ENCODE measurements at regions not wholly inside any gene's neighbourhood (a gene's known extent, or its start where the extent isn't known, plus 50 kb on each side); places are given as distances from the start of the nearest gene placed in this dataset.
"Not testable (repeated sequence)": the region's sequence is repeated elsewhere in the genome, so short reads cannot be mapped to it uniquely, and the experiment has no call there.

GRCh38 chr2:145012214-145012670, 492.3 kb upstream of the ZEB2 start:
- ATAC-seq, result no peak

- no peak for ATAC-seq
These were observed 490.7 kb upstream of the ZEB2 start for GRCh38 chr2:145010635-145011034.

- ATAC-seq, result no peak
These were observed 488.0 kb upstream of the ZEB2 start for GRCh38 chr2:145007960-145008263.

GRCh38 chr2:145007093-145007959, 487.4 kb upstream of the ZEB2 start:
- no peak for ATAC-seq

GRCh38 chr2:145002624-145003023, 482.7 kb upstream of the ZEB2 start:
- ATAC-seq, result no peak

- no peak for ATAC-seq
These were observed 480.5 kb upstream of the ZEB2 start for GRCh38 chr2:145000376-145000775.

- ATAC-seq, result no peak
These were observed 480.0 kb upstream of the ZEB2 start for GRCh38 chr2:144999936-145000335.

- no peak for ATAC-seq
These were observed 479.4 kb upstream of the ZEB2 start for GRCh38 chr2:144999071-144999875.

GRCh38 chr2:144998435-144998834, 478.5 kb upstream of the ZEB2 start:
- ATAC-seq, result no peak

GRCh38 chr2:144996225-144996795, 476.4 kb upstream of the ZEB2 start:
- ATAC-seq, result no peak

- no peak for ATAC-seq
These were observed 475.6 kb upstream of the ZEB2 start for GRCh38 chr2:144995482-144995881.

GRCh38 chr2:144990661-144991060, 470.7 kb upstream of the ZEB2 start:
- no peak for ATAC-seq

- no peak for ATAC-seq
These were observed 469.8 kb upstream of the ZEB2 start for GRCh38 chr2:144989579-144990270.

GRCh38 chr2:144988591-144988990, 468.7 kb upstream of the ZEB2 start:
- ATAC-seq, result no peak

- no peak for ATAC-seq
These were observed 466.8 kb upstream of the ZEB2 start for GRCh38 chr2:144986691-144987090.

- no peak for ATAC-seq
These were observed 464.1 kb upstream of the ZEB2 start for GRCh38 chr2:144984038-144984437.

- no peak for ATAC-seq
These were observed 463.2 kb upstream of the ZEB2 start for GRCh38 chr2:144983107-144983506.

- ATAC-seq, result no peak
These were observed 462.6 kb upstream of the ZEB2 start for GRCh38 chr2:144982481-144982880.

- no peak for ATAC-seq
These were observed 456.0 kb upstream of the ZEB2 start for GRCh38 chr2:144975881-144976280.

- no peak for ATAC-seq
These were observed 452.8 kb upstream of the ZEB2 start for GRCh38 chr2:144972676-144973075.

GRCh38 chr2:144971786-144972335, 451.9 kb upstream of the ZEB2 start:
- ATAC-seq, result no peak

GRCh38 chr2:144970410-144970809, 450.5 kb upstream of the ZEB2 start:
- ATAC-seq, result not testable (repeated sequence)

- not testable (repeated sequence) for ATAC-seq
These were observed 449.6 kb upstream of the ZEB2 start for GRCh38 chr2:144969564-144969963.
